ENCODE measurements at regions not wholly inside any gene's neighbourhood (a gene's known extent, or its start where the extent isn't known, plus 50 kb on each side); places are given as distances from the start of the nearest gene placed in this dataset.

DNA sequence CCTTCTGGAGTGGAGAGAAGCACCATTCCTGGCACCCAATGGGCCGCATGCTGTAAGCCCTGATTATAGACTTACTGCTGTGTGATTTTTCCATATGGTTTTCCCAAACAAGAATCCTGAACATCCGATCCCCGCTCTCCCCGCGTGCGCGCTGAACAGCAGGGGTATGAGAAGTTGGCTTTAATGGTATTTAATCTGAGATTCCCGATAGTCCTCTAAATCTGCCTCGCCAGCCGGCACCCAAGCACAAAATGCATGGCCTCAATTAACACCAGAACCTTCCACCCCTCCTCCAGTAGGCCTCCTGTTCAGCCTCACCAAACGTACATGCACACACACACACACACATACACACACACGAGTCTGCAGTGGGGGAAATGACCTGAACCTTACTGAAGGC lies 480.3 kb downstream of the BCL11A start:
- Histone ChIP-seq H3K79me1 (ENCODE audit: low read length) (no peaks in the 10 kb centered on the region), H2AK5ac (ENCODE audit: low read length) (no peak overlapping the region), H2BK15ac (replicated peaks; ENCODE audit: low read depth) (no peak overlapping the region), H3K79me2 (ENCODE audit: control insufficient read depth, insufficient read depth, low read length) (no peaks in the 10 kb centered on the region), H2BK5ac (ENCODE audit: low read length) (no peak overlapping the region), H2BK120ac (ENCODE audit: low read depth, low read length) (no peak overlapping the region), H3K27ac (ENCODE audit: low read depth, low read length) (no peak overlapping the region), H3K23ac (ENCODE audit: low read length) (no peak overlapping the region), H4K8ac (ENCODE audit: low read depth, low read length) (no peak overlapping the region), H3K56ac (ENCODE audit: low read length) (no peak overlapping the region), H3K4me3 (ENCODE audit: low read length) (no peak overlapping the region), H3K18ac (ENCODE audit: low read length) (no peak overlapping the region), H4K5ac (ENCODE audit: low read length) (no peak overlapping the region), H3K9ac (ENCODE audit: low read length) (no peak overlapping the region), H3K36me3 (ENCODE audit: control insufficient read depth, insufficient read depth, low read length) (no peaks in the 10 kb centered on the region), H3K4me2 (ENCODE audit: low read length) (no peak overlapping the region), H3K4ac (ENCODE audit: low read depth, low read length) (no peak overlapping the region), H3K4me1 (ENCODE audit: control insufficient read depth, low read depth, low read length) (no peaks in the 10 kb centered on the region), H3K27me3 (ENCODE audit: insufficient read depth, low read length, poor library complexity) (no peaks in the 10 kb centered on the region)
- WGBS (ENCODE audit: extremely low coverage, insufficient coverage, low lambda C conversion rate), result no CpG with 5 or more reads among the region's 12 CpGs
- no peak for DNase-seq

DNA sequence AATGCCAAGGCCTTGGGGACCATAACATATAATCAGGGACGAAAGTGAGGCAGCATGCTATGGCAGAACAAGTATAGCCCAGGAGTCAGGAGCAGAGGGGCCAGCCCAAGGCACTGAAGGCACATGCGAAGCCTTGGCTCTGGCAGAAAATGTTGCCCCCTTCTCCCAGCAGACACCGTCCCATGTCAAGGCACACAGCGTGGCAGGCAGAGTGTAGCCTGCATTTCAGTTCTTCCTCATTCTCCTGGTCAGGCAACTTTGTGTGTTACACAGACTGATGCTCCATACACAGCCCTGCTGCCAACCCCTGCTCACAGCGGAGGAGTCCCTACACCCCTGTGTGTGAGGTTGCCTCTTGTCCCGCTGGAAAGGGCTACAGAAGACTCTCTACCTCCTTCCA lies 480.8 kb downstream of the BCL11A start:
- H3K4me3 ChIP-seq (ENCODE audit: low read length), result no peak overlapping the region
- no peak overlapping the region for H3K4ac ChIP-seq (ENCODE audit: low read depth, low read length)
- no peak overlapping the region for H2AK5ac ChIP-seq (ENCODE audit: low read length)
- H2BK15ac ChIP-seq (replicated peaks; ENCODE audit: low read depth), result no peak overlapping the region
- H3K79me1 ChIP-seq (ENCODE audit: low read length), result no peaks in the 10 kb centered on the region
- H3K27me3 ChIP-seq (ENCODE audit: insufficient read depth, low read length, poor library complexity), result no peaks in the 10 kb centered on the region
- no peak overlapping the region for H4K5ac ChIP-seq (ENCODE audit: low read length)
- H3K36me3 ChIP-seq (ENCODE audit: control insufficient read depth, insufficient read depth, low read length), result no peaks in the 10 kb centered on the region
- no peak overlapping the region for H3K18ac ChIP-seq (ENCODE audit: low read length)
- WGBS (ENCODE audit: extremely low coverage, insufficient coverage, low lambda C conversion rate), result no CpG with 5 or more reads among the region's 6 CpGs
- DNase-seq, result no peak
- H2BK120ac ChIP-seq (ENCODE audit: low read depth, low read length), result no peak overlapping the region
- H3K79me2 ChIP-seq (ENCODE audit: control insufficient read depth, insufficient read depth, low read length), result no peaks in the 10 kb centered on the region
- H3K27ac ChIP-seq (ENCODE audit: low read depth, low read length), result no peak overlapping the region
- H4K8ac ChIP-seq (ENCODE audit: low read depth, low read length), result no peak overlapping the region
- H3K23ac ChIP-seq (ENCODE audit: low read length), result no peak overlapping the region
- no peak overlapping the region for H3K9ac ChIP-seq (ENCODE audit: low read length)
- no peak overlapping the region for H2BK5ac ChIP-seq (ENCODE audit: low read length)
- no peak overlapping the region for H3K56ac ChIP-seq (ENCODE audit: low read length)
- H3K4me1 ChIP-seq (ENCODE audit: control insufficient read depth, low read depth, low read length), result no peaks in the 10 kb centered on the region
- H3K4me2 ChIP-seq (ENCODE audit: low read length), result no peak overlapping the region

DNA sequence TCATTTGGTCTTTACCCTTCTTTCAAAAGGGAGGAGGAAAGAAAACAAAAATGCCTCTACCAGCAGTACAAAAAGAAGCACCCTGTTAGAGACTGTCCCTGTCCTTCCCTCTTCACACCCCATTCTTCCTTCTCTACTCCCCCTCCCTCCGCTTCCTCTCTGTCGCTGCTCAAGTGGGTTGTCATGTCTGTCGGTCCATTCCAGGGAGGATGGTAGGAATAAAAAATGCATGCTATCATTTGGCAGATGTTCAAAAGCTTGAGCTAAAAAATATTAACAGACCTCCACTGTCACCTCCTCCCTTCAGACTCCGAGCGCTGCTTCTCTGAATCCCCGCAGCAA lies 482.0 kb downstream of the BCL11A start:
- H2BK5ac ChIP-seq (ENCODE audit: low read length), result no peak overlapping the region
- H3K56ac ChIP-seq (ENCODE audit: low read length), result no peak overlapping the region
- H3K27ac ChIP-seq (ENCODE audit: low read depth, low read length), result no peak overlapping the region
- H3K36me3 ChIP-seq (ENCODE audit: control insufficient read depth, insufficient read depth, low read length), result no peaks in the 10 kb centered on the region
- no peaks in the 10 kb centered on the region for H3K79me1 ChIP-seq (ENCODE audit: low read length)
- no peaks in the 10 kb centered on the region for H3K4me1 ChIP-seq (ENCODE audit: control insufficient read depth, low read depth, low read length)
- H3K79me2 ChIP-seq (ENCODE audit: control insufficient read depth, insufficient read depth, low read length), result no peaks in the 10 kb centered on the region
- DNase-seq, result no peak
- no peak overlapping the region for H4K5ac ChIP-seq (ENCODE audit: low read length)
- H3K18ac ChIP-seq (ENCODE audit: low read length), result no peak overlapping the region
- H3K27me3 ChIP-seq (ENCODE audit: insufficient read depth, low read length, poor library complexity), result no peaks in the 10 kb centered on the region
- no peak overlapping the region for H3K23ac ChIP-seq (ENCODE audit: low read length)
- H2BK15ac ChIP-seq (replicated peaks; ENCODE audit: low read depth), result no peak overlapping the region
- no peak overlapping the region for H2AK5ac ChIP-seq (ENCODE audit: low read length)
- no peak overlapping the region for H2BK120ac ChIP-seq (ENCODE audit: low read depth, low read length)
- no peak overlapping the region for H3K4me3 ChIP-seq (ENCODE audit: low read length)
- H3K9ac ChIP-seq (ENCODE audit: low read length), result no peak overlapping the region
- WGBS (ENCODE audit: extremely low coverage, insufficient coverage, low lambda C conversion rate), result no CpG with 5 or more reads among the region's 6 CpGs
- no peak overlapping the region for H3K4ac ChIP-seq (ENCODE audit: low read depth, low read length)
- H4K8ac ChIP-seq (ENCODE audit: low read depth, low read length), result no peak overlapping the region
- no peak overlapping the region for H3K4me2 ChIP-seq (ENCODE audit: low read length)

DNA sequence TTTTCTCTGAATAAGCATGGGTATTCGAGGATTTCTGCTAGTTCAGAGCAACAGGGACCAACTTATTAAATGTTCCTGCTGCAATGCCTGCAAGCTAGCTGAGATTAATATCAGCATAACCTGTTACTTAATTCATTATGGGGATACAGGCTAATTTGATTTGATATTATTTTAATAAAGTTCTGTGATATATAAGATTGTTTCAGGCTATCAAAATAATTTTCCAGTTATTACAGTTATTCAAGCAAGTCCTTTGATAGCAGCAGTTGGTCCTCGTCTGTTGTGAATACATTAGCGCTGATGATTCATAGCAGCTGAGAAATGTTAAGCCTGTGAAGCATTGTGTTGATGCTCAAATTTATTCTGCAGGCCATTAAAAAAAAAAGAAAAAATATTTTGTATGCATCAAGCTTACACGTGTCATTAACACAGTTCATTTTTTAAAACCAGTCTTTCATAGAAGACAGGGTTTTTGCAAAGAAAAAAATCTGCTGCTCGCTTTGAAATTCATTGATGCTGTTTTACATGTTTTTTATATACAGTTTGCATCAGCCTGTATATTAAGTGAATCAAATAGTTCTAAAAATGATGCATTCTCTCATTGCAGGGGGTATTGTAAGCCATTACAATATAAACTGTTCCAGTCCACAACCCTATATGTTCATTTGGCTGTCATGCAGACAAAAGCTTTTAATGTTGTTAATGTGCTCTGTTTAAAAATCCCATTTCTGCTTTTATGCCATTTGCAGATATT lies 482.5 kb downstream of the BCL11A start:
- H3K27ac ChIP-seq (ENCODE audit: low read depth, low read length), result no peak overlapping the region
- H4K8ac ChIP-seq (ENCODE audit: low read depth, low read length), result no peak overlapping the region
- DNase-seq, result no peak
- no peak overlapping the region for H2AK5ac ChIP-seq (ENCODE audit: low read length)
- no peaks in the 10 kb centered on the region for H3K4me1 ChIP-seq (ENCODE audit: control insufficient read depth, low read depth, low read length)
- H3K9ac ChIP-seq (ENCODE audit: low read length), result no peak overlapping the region
- H2BK5ac ChIP-seq (ENCODE audit: low read length), result no peak overlapping the region
- no CpG with 5 or more reads among the region's 5 CpGs for WGBS (ENCODE audit: extremely low coverage, insufficient coverage, low lambda C conversion rate)
- no peak overlapping the region for H3K4ac ChIP-seq (ENCODE audit: low read depth, low read length)
- H3K56ac ChIP-seq (ENCODE audit: low read length), result no peak overlapping the region
- no peak overlapping the region for H3K4me3 ChIP-seq (ENCODE audit: low read length)
- no peaks in the 10 kb centered on the region for H3K36me3 ChIP-seq (ENCODE audit: control insufficient read depth, insufficient read depth, low read length)
- H2BK120ac ChIP-seq (ENCODE audit: low read depth, low read length), result no peak overlapping the region
- H2BK15ac ChIP-seq (replicated peaks; ENCODE audit: low read depth), result no peak overlapping the region
- H3K27me3 ChIP-seq (ENCODE audit: insufficient read depth, low read length, poor library complexity), result no peaks in the 10 kb centered on the region
- H3K4me2 ChIP-seq (ENCODE audit: low read length), result no peak overlapping the region
- no peak overlapping the region for H4K5ac ChIP-seq (ENCODE audit: low read length)
- no peaks in the 10 kb centered on the region for H3K79me1 ChIP-seq (ENCODE audit: low read length)
- no peak overlapping the region for H3K23ac ChIP-seq (ENCODE audit: low read length)
- no peaks in the 10 kb centered on the region for H3K79me2 ChIP-seq (ENCODE audit: control insufficient read depth, insufficient read depth, low read length)
- no peak overlapping the region for H3K18ac ChIP-seq (ENCODE audit: low read length)

DNA sequence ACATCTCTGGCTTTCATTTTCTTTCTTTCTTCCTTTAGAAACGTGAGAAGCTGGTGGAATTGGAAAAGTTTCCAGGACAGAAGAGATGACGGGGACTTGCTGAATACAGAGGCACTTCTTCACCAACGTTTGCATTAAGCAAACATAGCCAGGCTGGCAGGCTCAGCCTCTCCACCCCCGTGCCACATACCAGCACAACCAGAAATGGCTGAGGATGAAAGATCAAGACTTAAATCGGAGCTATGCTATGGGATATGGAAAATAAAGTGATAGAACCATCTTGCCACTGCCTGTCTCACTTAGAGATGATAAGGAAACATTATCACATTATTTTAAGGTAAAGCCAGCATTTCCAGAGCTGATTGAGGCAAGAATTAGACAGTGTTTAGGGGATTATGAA lies 483.3 kb downstream of the BCL11A start:
- Histone ChIP-seq H3K4me3 (ENCODE audit: low read length) (no peak overlapping the region), H3K36me3 (ENCODE audit: control insufficient read depth, insufficient read depth, low read length) (no peaks in the 10 kb centered on the region), H3K27ac (ENCODE audit: low read depth, low read length) (no peak overlapping the region), H2BK15ac (replicated peaks; ENCODE audit: low read depth) (no peak overlapping the region), H2AK5ac (ENCODE audit: low read length) (no peak overlapping the region), H3K18ac (ENCODE audit: low read length) (no peak overlapping the region), H3K4ac (ENCODE audit: low read depth, low read length) (no peak overlapping the region), H4K5ac (ENCODE audit: low read length) (no peak overlapping the region), H3K27me3 (ENCODE audit: insufficient read depth, low read length, poor library complexity) (no peaks in the 10 kb centered on the region), H3K56ac (ENCODE audit: low read length) (no peak overlapping the region), H3K4me2 (ENCODE audit: low read length) (no peak overlapping the region), H2BK120ac (ENCODE audit: low read depth, low read length) (no peak overlapping the region), H3K23ac (ENCODE audit: low read length) (no peak overlapping the region), H3K9ac (ENCODE audit: low read length) (no peak overlapping the region), H4K8ac (ENCODE audit: low read depth, low read length) (no peak overlapping the region), H3K79me1 (ENCODE audit: low read length) (no peaks in the 10 kb centered on the region), H2BK5ac (ENCODE audit: low read length) (no peak overlapping the region), H3K79me2 (ENCODE audit: control insufficient read depth, insufficient read depth, low read length) (no peaks in the 10 kb centered on the region), H3K4me1 (ENCODE audit: control insufficient read depth, low read depth, low read length) (no peaks in the 10 kb centered on the region)
- DNase-seq, result no peak
- WGBS (ENCODE audit: extremely low coverage, insufficient coverage, low lambda C conversion rate), result no CpG with 5 or more reads among the region's 5 CpGs

DNA sequence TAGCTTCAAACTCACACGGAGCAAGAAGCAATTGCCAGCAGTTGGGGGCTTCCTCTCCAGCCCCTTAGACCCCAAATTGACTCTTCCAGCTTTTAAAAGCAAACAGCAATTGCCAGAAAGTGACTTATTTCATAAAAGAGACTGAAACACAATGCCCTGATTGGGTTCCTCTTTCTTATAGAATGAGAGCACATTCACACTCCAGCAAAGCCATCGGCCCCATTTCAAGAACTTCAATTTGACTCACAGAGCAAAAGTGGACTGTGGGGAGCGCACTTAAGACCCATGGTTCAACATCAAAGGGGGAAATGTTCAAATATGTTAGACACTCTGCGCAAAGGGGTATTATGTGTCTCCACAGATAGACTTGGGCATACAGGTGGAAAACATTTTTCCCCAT lies 484.7 kb downstream of the BCL11A start:
- Histone ChIP-seq H3K36me3 (ENCODE audit: control insufficient read depth, insufficient read depth, low read length) (no peaks in the 10 kb centered on the region), H3K79me1 (ENCODE audit: low read length) (no peaks in the 10 kb centered on the region), H2BK5ac (ENCODE audit: low read length) (no peak overlapping the region), H3K56ac (ENCODE audit: low read length) (no peak overlapping the region), H3K27me3 (ENCODE audit: insufficient read depth, low read length, poor library complexity) (no peaks in the 10 kb centered on the region), H3K27ac (ENCODE audit: low read depth, low read length) (no peak overlapping the region), H3K23ac (ENCODE audit: low read length) (no peak overlapping the region), H3K4me1 (ENCODE audit: control insufficient read depth, low read depth, low read length) (no peaks in the 10 kb centered on the region), H4K5ac (ENCODE audit: low read length) (no peak overlapping the region), H3K79me2 (ENCODE audit: control insufficient read depth, insufficient read depth, low read length) (no peaks in the 10 kb centered on the region), H3K4me3 (ENCODE audit: low read length) (no peak overlapping the region), H2BK15ac (replicated peaks; ENCODE audit: low read depth) (no peak overlapping the region), H2BK120ac (ENCODE audit: low read depth, low read length) (no peak overlapping the region), H3K4ac (ENCODE audit: low read depth, low read length) (no peak overlapping the region), H4K8ac (ENCODE audit: low read depth, low read length) (no peak overlapping the region), H3K9ac (ENCODE audit: low read length) (no peak overlapping the region), H3K18ac (ENCODE audit: low read length) (no peak overlapping the region), H2AK5ac (ENCODE audit: low read length) (no peak overlapping the region), H3K4me2 (ENCODE audit: low read length) (no peak overlapping the region)
- WGBS (ENCODE audit: extremely low coverage, insufficient coverage, low lambda C conversion rate), result no CpG with 5 or more reads among the region's 4 CpGs
- DNase-seq, result no peak

All from mesendoderm (in vitro differentiated cells).